ENCODE measurements at regions not wholly inside any gene's neighbourhood (a gene's known extent, or its start where the extent isn't known, plus 50 kb on each side); places are given as distances from the start of the nearest gene placed in this dataset.

DNA sequence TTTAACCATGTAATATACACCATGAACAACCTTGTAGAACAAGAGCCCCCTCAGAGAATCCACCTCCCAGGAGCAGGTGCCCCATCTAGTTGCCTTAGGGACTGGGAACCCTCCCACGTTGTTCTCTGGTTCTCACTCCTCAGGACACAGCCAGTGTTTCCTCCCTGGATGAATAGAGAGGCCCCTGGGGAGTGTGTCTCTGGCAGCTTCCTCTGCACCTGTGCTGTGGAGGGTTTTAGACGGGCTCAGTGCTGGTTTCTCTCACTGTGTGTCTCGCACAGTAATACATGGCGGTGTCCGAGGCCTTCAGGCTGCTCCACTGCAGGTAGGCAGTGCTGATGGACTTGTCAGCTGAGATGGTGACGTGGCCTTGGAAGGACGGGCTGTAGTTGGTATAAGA is 581.3 kb downstream of the TMEM121 start:
- TF ChIP-seq, protein P1, sequence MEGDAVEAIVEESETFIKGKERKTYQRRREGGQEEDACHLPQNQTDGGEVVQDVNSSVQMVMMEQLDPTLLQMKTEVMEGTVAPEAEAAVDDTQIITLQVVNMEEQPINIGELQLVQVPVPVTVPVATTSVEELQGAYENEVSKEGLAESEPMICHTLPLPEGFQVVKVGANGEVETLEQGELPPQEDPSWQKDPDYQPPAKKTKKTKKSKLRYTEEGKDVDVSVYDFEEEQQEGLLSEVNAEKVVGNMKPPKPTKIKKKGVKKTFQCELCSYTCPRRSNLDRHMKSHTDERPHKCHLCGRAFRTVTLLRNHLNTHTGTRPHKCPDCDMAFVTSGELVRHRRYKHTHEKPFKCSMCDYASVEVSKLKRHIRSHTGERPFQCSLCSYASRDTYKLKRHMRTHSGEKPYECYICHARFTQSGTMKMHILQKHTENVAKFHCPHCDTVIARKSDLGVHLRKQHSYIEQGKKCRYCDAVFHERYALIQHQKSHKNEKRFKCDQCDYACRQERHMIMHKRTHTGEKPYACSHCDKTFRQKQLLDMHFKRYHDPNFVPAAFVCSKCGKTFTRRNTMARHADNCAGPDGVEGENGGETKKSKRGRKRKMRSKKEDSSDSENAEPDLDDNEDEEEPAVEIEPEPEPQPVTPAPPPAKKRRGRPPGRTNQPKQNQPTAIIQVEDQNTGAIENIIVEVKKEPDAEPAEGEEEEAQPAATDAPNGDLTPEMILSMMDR (IDR thresholded peaks at IDR 0.05) = no peak
- no peak for TF ChIP-seq POLR2A (IDR thresholded peaks at IDR 0.05)
